Small intestine (tissue), 7 donors: ENCODE measurements at regions not wholly inside any gene's neighbourhood (a gene's known extent, or its start where the extent isn't known, plus 50 kb on each side); places are given as distances from the start of the nearest gene placed in this dataset.

Experiments
- DNase-seq, 2 donors: peaks; one replicate each; pipeline versions ENCODE4 v3.0.0 to v3.0.0-alpha.2; 2013
- FAIRE-seq: peaks from 2 replicates; lab custom pipeline; 2012; peaks lifted over from hg19 to GRCh38; lab: Jason Lieb, UNC
- H3K27ac ChIP-seq, 3 donors: one replicate each; pipeline ENCODE4 v1.5.1; 2013; ENCODE audit warnings: low read length in 2 of 3, mild to moderate bottlenecking in 2 of 3, control low read depth in 1 of 3, inconsistent platforms in 1 of 3, low read depth in 1 of 3, moderate library complexity in 1 of 3
- H3K27me3 ChIP-seq, 3 donors: one replicate each; pipeline ENCODE4 v1.6.1; 2013; ENCODE audit warnings: low read length in 3 of 3, inconsistent platforms in 1 of 3; ENCODE audit not compliant: control insufficient read depth in 3 of 3, insufficient read depth in 3 of 3
- H3K36me3 ChIP-seq, 3 donors: one replicate each; pipeline ENCODE4 v1.6.1; 2013; ENCODE audit warnings: low read length in 3 of 3, inconsistent platforms in 1 of 3, low read depth in 1 of 3, mild to moderate bottlenecking in 1 of 3, moderate library complexity in 1 of 3; ENCODE audit not compliant: control insufficient read depth in 3 of 3, insufficient read depth in 2 of 3
- H3K4me1 ChIP-seq, 3 donors: one replicate each; pipeline ENCODE4 v1.6.1; 2013; ENCODE audit warnings: low read length in 2 of 3, inconsistent platforms in 1 of 3, low read depth in 1 of 3, mild to moderate bottlenecking in 1 of 3, moderate library complexity in 1 of 3; ENCODE audit not compliant: control insufficient read depth in 3 of 3, insufficient read depth in 2 of 3
- H3K4me3 ChIP-seq, 3 donors: one replicate each; pipeline ENCODE4 v1.5.1; 2013; ENCODE audit warnings: low read length in 3 of 3, control low read depth in 1 of 3, inconsistent platforms in 1 of 3, low read depth in 1 of 3, mild to moderate bottlenecking in 1 of 3, moderate library complexity in 1 of 3
- H3K9me3 ChIP-seq, 2 donors: one replicate each; pipeline ENCODE4 v1.6.1; 2013; ENCODE audit warnings: low read depth in 1 of 2, low read length in 1 of 2; ENCODE audit not compliant: control insufficient read depth in 2 of 2, insufficient read depth in 1 of 2
- WGBS, 3 donors: extraction: QIAGEN DNeasy Blood & Tissue Kit; methylation state at CpG; one replicate each; pipeline ENCODE4 v1.1.7; 2013; 5-methylcytosine and 5-hydroxymethylcytosine counted together
- donor health status: healthy with polysubstance abuse.
- donor health status: control.
- donor health status: control.
- donor health status: Bipolar disorder and iron deficiency.
- donor health status: healthy.

- no peak for FAIRE-seq
- no peaks in the 10 kb centered on the region for H3K36me3 ChIP-seq
- no peak overlapping the region for H3K27ac ChIP-seq
- no peak for DNase-seq
- H3K4me1 ChIP-seq = no peaks in the 10 kb centered on the region
- H3K27me3 ChIP-seq = no peaks in the 10 kb centered on the region
- no peak overlapping the region for H3K4me3 ChIP-seq
- peaks cover 0 to 7% of the 10 kb centered on the region in 2 donors for H3K9me3 ChIP-seq
These were observed 1419.4 kb upstream of the CELF4 start for GRCh38 chr18:38984968-38985367.

GRCh38 chr18:38982072-38982471 lies 1416.5 kb upstream of the CELF4 start:
- WGBS, 3 donors = 78 to 83% (median 81%) methylated on average over 1 of the region's 1 CpG
- Histone ChIP-seq H3K27me3 (no peaks in the 10 kb centered on the region), H3K36me3 (no peaks in the 10 kb centered on the region), H3K27ac (no peak overlapping the region), H3K4me1 (no peaks in the 10 kb centered on the region), H3K4me3 (no peak overlapping the region), H3K9me3 (peaks cover 0 to 7% of the 10 kb centered on the region in 2 donors)
- FAIRE-seq = no peak
- no peak for DNase-seq

- Histone ChIP-seq H3K27me3 (no peaks in the 10 kb centered on the region), H3K9me3 (peaks cover 0 to 7% of the 10 kb centered on the region in 2 donors), H3K4me1 (no peaks in the 10 kb centered on the region), H3K27ac (no peak overlapping the region), H3K4me3 (no peak overlapping the region), H3K36me3 (no peaks in the 10 kb centered on the region)
- FAIRE-seq = no peak
- 3 to 11% (median 4%) methylated on average over 2 of the region's 2 CpGs for WGBS, 3 donors
- DNase-seq = no peak
These were observed 1415.8 kb upstream of the CELF4 start for GRCh38 chr18:38981389-38981788.

GRCh38 chr18:38980420-38980819 lies 1414.8 kb upstream of the CELF4 start:
- FAIRE-seq (no peak), DNase-seq (no peak)
- no peak overlapping the region for H3K27ac ChIP-seq
- no peak overlapping the region for H3K4me3 ChIP-seq
- H3K27me3 ChIP-seq = no peaks in the 10 kb centered on the region
- H3K9me3 ChIP-seq = peaks cover 0 to 6% of the 10 kb centered on the region in 2 donors
- H3K36me3 ChIP-seq = no peaks in the 10 kb centered on the region
- no peaks in the 10 kb centered on the region for H3K4me1 ChIP-seq

GRCh38 chr18:38972571-38972970 lies 1407.0 kb upstream of the CELF4 start:
- 84 to 90% (median 88%) methylated on average over 1 of the region's 1 CpG for WGBS, 3 donors
- H3K4me3 ChIP-seq = no peak overlapping the region
- FAIRE-seq = no peak
- H3K27me3 ChIP-seq = no peaks in the 10 kb centered on the region
- no peaks in the 10 kb centered on the region for H3K36me3 ChIP-seq
- H3K9me3 ChIP-seq = no peaks in the 10 kb centered on the region
- H3K4me1 ChIP-seq = no peaks in the 10 kb centered on the region
- H3K27ac ChIP-seq = no peak overlapping the region
- no peak for DNase-seq

- DNase-seq (no peak), FAIRE-seq (no peak)
- Histone ChIP-seq H3K36me3 (no peaks in the 10 kb centered on the region), H3K27me3 (no peaks in the 10 kb centered on the region), H3K27ac (no peak overlapping the region), H3K4me3 (no peak overlapping the region), H3K4me1 (no peaks in the 10 kb centered on the region), H3K9me3 (no peaks in the 10 kb centered on the region)
- 58 to 72% (median 68%) methylated on average over 7 of the region's 7 CpGs for WGBS, 3 donors
These were observed 1406.3 kb upstream of the CELF4 start for GRCh38 chr18:38971881-38972280.

- FAIRE-seq = no peak
- no peak overlapping the region for H3K27ac ChIP-seq
- no peak overlapping the region for H3K4me3 ChIP-seq
- no peaks in the 10 kb centered on the region for H3K4me1 ChIP-seq
- no peak for DNase-seq
- H3K27me3 ChIP-seq = no peaks in the 10 kb centered on the region
- no peaks in the 10 kb centered on the region for H3K9me3 ChIP-seq
- no peaks in the 10 kb centered on the region for H3K36me3 ChIP-seq
These were observed 1401.2 kb upstream of the CELF4 start for GRCh38 chr18:38966841-38967240.

GRCh38 chr18:38963943-38964660 lies 1398.5 kb upstream of the CELF4 start:
- no peak for DNase-seq
- H3K27ac ChIP-seq = no peak overlapping the region
- H3K9me3 ChIP-seq = no peaks in the 10 kb centered on the region
- no peaks in the 10 kb centered on the region for H3K27me3 ChIP-seq
- no peaks in the 10 kb centered on the region for H3K4me1 ChIP-seq
- no peaks in the 10 kb centered on the region for H3K36me3 ChIP-seq
- WGBS, 3 donors = 40 to 54% (median 48%) methylated on average over 3 of the region's 3 CpGs
- no peak overlapping the region for H3K4me3 ChIP-seq
- FAIRE-seq = no peak

GRCh38 chr18:38961880-38962279 lies 1396.3 kb upstream of the CELF4 start:
- 29 to 56% (median 29%) methylated on average over 1 of the region's 1 CpG for WGBS, 3 donors
- H3K9me3 ChIP-seq = no peaks in the 10 kb centered on the region
- no peaks in the 10 kb centered on the region for H3K4me1 ChIP-seq
- FAIRE-seq = no peak
- H3K4me3 ChIP-seq = no peak overlapping the region
- no peaks in the 10 kb centered on the region for H3K36me3 ChIP-seq
- no peak for DNase-seq
- no peaks in the 10 kb centered on the region for H3K27me3 ChIP-seq
- no peak overlapping the region for H3K27ac ChIP-seq
